Fibroblast of peridontal ligament (primary cell): ENCODE measurements at regions not wholly inside any gene's neighbourhood (a gene's known extent, or its start where the extent isn't known, plus 50 kb on each side); places are given as distances from the start of the nearest gene placed in this dataset.

Source experiments
- DNase-seq: peaks from one replicate; pipeline ENCODE4 v3.0.0-alpha.2; 2010; ENCODE audit errors: extremely low read depth

DNA sequence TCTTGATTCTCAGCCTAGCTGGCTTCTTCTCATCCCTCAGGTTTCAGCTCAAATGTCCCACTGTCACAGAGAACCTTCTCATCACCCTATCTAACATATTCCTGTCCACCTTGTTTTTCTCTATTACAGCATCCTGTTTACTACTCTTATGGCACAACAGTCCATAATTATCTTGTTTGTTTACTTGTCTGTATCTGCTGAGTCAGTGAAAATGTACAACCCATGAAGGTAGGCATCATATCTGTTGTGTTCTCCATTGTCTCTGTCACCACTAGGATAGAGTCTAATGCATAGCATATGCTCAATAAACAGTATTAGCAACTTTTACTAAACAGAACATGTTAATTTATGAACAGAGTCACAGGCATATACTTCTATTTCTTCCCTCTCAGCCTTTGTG lies 261.7 kb downstream of the ETAA1 start:
- no peak for DNase-seq

GRCh38 chr2:67660015-67660602 lies 263.0 kb downstream of the ETAA1 start:
- no peak for DNase-seq

DNA sequence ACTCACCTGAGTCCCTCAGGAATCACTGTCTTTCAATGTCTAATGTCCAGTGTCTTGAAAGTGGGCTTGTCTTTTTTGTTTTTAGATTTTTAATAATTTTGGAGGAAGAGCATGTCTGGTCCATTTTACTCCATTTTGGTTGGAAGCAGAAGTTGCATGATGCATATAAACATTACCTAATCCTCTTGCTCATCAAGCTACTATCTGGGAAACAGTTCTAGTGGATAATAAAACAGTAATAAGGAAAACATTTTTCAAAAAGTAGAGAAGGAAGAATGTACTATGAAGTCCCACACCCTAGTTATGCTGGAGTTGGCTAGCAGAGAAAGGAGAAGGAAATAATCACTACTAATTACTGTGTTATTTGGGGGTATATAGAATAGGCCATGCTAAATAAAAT lies 263.7 kb downstream of the ETAA1 start:
- no peak for DNase-seq

DNA sequence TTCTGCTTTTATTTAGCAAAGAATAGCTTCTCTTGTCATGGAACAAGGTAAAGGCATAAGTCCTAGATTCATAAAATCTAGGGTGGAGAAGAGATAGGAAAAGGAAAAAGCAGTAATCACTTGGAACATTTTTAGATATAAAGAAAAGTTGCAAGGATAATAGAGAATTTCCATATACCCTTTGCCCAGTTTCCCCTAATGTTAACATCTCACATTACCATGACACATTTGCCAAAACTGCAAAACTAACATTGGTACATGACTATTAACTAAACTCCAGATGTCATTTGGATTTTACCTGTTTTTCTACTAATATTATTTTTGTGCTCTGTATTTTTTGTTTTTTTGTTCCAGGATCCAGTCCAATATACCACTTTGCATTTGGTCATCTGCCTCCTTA lies 265.1 kb downstream of the ETAA1 start:
- DNase-seq: no peak

- DNase-seq: no peak
Measured at GRCh38 chr2:67663776-67664175, 266.6 kb downstream of the ETAA1 start.

DNA sequence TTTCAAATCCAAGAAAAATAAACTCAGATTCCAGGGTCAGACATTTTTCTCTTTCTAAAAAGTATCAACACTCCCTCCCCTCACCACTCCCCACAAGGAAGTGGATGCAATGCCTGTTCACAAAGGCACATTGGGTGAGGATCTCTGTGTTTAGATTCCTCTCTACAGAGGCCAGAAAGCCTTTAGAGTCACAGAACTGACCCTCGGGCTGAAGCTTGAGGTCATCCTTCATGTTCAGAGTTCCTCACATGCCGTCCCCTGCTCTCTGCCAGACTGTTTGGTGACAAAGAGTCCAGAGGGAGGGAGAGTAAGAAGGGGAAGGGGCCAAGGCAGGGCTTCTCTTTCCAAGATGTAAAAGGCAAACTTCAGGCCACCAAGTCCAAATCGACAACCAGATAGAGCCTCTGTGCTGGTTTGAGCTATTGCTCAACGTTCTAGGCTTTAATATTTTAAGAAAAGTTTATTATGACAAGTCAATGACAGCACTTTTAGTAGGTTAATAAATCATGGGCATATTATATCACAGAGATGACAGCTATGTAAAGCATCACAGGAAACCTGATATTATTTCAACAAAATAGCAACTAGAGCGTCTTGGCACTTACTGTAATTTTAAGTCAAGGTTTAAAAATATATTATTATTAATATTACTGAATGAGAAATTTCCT lies 269.4 kb downstream of the ETAA1 start:
- no peak for DNase-seq

DNA sequence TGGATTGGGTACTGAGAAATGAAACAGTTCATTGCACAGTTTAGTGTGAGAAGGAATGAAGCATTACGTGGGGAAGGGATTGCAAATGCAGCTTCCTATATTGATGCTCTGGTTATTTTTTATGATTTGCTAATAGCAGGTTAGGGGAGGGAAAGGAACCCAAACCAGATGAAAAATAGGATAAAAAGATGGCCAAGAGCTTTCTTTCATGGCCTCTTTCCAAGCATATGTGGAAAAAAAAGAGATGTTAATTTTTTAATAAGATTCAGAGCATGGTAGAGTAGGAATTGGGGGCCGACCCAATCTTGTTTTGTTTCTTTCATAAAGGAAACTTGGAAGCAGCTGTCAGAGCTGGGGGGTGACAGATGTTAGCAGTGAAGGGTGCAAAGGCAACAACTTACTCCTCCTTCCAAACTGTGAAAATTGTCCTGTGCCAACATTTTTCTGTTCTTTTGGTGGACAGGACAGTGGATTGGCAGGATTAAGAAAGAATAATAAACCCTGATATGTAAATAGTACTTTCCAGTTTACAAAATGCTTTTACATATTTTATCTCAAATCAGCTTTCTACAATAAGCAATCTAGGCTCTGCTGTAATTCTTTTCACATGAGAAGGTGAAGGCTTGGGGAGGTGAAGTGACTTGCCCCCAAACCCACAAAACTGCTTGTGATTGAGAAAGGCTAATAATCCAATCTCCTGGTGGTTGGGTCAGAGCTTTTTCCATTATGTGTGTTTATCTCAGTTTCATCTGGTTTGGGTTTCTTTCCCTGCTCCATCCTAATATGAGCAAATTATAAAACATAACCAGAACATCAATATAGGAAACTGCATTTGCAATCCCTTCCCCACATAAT lies 270.1 kb downstream of the ETAA1 start:
- DNase-seq: no peak

GRCh38 chr2:67668538-67668937 lies 271.4 kb downstream of the ETAA1 start:
- no peak for DNase-seq

- no peak for DNase-seq
Measured at GRCh38 chr2:67669168-67669567, 272.0 kb downstream of the ETAA1 start.

- no peak for DNase-seq
Measured at GRCh38 chr2:67669766-67670165, 272.6 kb downstream of the ETAA1 start.

DNA sequence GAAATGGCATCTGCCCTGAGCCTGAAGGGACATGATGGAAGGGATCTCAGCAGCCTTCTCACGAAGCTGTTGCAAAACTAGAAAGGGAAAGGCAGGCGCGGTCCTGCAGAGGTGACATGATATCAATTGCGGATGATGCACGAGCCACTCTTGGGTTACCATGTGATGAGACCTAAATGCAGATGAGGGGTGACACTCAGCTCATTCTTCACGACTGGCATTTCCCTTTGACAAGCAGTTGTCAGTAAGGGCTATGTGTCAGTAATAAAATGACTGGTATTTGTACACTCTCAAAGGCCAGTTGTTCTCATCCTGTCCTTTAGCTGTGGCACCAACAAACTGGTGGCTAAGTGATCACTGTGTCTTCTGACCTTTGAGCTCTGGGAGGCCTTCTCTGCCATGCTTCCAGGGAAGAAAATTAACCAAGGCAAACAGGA lies 273.6 kb downstream of the ETAA1 start:
- DNase-seq: no peak

DNA sequence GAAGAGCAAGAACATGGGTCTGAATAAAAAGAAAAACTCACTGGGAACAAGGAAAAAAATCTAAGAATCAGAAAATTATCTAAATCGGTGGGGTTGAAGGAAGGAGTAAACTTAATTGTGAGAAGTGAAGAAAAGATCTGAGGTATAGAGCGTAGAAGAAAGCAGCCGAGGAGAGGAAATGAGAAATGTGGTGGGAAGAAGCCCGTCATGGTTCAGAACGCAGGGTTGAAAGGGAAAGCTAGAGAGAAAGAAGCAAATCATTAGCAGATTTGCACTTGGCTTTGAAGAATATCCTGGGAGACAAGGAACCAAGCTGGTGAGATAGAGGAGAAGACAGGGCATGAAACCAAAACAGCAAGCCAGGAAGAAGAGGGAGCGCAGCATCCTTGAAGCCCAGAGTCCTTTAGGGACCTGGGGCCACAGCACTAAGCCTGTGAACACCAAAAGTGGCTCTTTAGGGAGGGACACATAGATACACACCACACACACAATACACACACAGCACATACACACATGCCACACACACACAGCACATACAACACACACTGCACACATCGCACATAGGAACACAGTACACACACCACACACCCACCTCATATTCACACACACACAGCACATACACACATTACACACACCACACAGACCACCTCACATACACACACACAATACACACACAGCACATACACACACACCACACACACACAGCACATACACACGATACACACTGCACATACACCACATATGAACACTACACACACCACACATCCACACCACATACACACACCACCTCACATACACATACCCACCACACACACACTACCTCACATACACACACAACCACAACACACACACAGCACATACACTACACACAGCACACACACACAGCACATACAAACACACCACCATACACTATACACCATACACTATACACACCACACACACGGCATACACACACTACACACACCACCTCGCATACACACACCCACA lies 274.6 kb downstream of the ETAA1 start:
- no peak for DNase-seq

DNA sequence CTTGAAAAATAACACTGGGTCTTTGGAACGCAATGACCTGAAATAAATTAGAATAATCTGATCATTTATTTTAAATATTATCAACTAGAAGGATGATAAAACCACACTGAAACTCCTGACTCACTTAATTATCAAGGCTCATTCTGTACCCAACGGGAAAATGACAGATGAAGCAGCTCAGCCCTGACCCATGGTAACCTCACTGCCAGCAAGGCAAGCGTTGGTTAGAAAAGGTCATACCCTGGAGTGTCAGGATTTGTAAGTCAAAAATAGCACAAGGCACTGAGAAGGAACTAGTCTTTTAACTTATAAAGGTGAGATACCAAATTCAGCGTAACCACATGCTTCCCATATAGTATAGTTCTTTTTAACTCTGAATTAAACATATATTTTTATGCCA lies 277.5 kb downstream of the ETAA1 start:
- DNase-seq: no peak

DNA sequence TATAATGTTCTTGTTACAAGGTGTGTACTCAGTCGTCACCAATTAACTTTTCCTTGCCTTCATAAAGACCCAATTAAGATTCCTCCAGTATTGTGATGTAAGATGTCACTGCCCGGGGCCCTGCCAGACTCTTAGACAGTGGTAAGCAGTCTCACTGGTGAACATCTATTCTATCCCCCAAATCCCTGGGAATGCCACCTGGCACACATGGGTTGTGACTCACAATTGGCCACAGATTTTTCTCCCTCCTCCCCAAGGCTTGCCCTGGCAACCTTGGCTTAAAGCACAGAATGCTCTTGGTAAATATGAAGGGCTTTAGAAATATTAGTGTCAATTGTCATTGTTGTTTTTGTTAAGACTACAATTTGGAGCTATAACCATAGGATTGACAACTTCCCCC lies 287.9 kb downstream of the ETAA1 start:
- no peak for DNase-seq

- DNase-seq: no peak
Measured at GRCh38 chr2:67686254-67686653, 289.1 kb downstream of the ETAA1 start.

GRCh38 chr2:67689186-67689585 lies 292.1 kb downstream of the ETAA1 start:
- DNase-seq: no peak

- DNase-seq: no peak
Measured at GRCh38 chr2:67689651-67690050, 292.5 kb downstream of the ETAA1 start.

- DNase-seq: no peak
Measured at GRCh38 chr2:67694445-67694844, 297.3 kb downstream of the ETAA1 start.

- DNase-seq: peak; percentile 2
Measured at GRCh38 chr2:67701011-67701410, 303.9 kb downstream of the ETAA1 start.

- DNase-seq: no peak
Measured at GRCh38 chr2:67702284-67702683, 305.2 kb downstream of the ETAA1 start.

- no peak for DNase-seq
Measured at GRCh38 chr2:67702937-67703336, 305.8 kb downstream of the ETAA1 start.

DNA sequence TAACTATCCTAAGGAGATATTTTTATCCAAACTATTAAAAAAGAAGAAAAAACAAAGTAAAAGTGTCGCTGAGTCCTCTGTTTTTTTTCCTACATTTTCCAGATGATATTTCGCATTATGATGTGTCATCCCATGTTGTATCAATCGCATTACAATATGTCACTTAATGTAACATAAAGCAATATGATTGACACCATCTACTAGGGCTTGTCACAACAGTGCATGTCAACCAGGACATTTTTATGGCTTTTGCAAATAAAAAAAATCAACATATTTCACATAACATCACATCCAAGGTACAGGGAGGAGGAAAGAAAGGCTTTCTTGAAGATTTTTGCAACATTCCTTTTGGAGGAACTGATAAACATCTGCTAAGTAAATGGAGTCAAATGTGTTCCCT lies 308.9 kb downstream of the ETAA1 start:
- no peak for DNase-seq
